ENCODE measurements at regions not wholly inside any gene's neighbourhood (a gene's known extent, or its start where the extent isn't known, plus 50 kb on each side); places are given as distances from the start of the nearest gene placed in this dataset.

- TF ChIP-seq CTCF (IDR thresholded peaks at IDR 0.05), result no peak
- H3K36me3 ChIP-seq (ENCODE audit: control insufficient read depth, insufficient read depth, low read length), result no peaks in the 10 kb centered on the region
- no peak for DNase-seq
- Mint-ChIP-seq H3K36me3 (no peaks in the 10 kb centered on the region), H3K27me3 (ENCODE audit: low read depth in 2 of 2) (no peaks in the 10 kb centered on the region), H3K4me3 (no peak overlapping the region), H3K4me1 (no peaks in the 10 kb centered on the region), H3K27ac (no peak overlapping the region), H3K9me3 (no peaks in the 10 kb centered on the region)
- no peaks in the 10 kb centered on the region for H3K27me3 ChIP-seq (ENCODE audit: control insufficient read depth, insufficient read depth, low read length)
- ATAC-seq, result no peak
- no peaks in the 10 kb centered on the region for H3K9me3 ChIP-seq (ENCODE audit: control insufficient read depth, insufficient read depth, low read length)
- intact Hi-C loops (cut with micrococcal nuclease), result no loop called here
- H3K27ac ChIP-seq (ENCODE audit: low read length), result no peak overlapping the region
- WGBS (ENCODE audit: insufficient coverage), result 92% methylated on average over 37 of the region's 41 CpGs
- H3K4me3 ChIP-seq (ENCODE audit: low read length), result no peak overlapping the region
- H3K4me1 ChIP-seq (ENCODE audit: control insufficient read depth, insufficient read depth, low read length), result no peaks in the 10 kb centered on the region
Measured at GRCh38 chr17:83012868-83013778, 66.3 kb upstream of the METRNL start.

- no peak for TF ChIP-seq CTCF (IDR thresholded peaks at IDR 0.05)
Measured at GRCh38 chr17:83013779-83014117, 65.7 kb upstream of the METRNL start.

GRCh38 chr17:83014297-83014696 lies 65.1 kb upstream of the METRNL start:
- ATAC-seq (no peak), DNase-seq (no peak)
- Histone ChIP-seq H3K27ac (ENCODE audit: low read length) (no peak overlapping the region), H3K27me3 (ENCODE audit: control insufficient read depth, insufficient read depth, low read length) (no peaks in the 10 kb centered on the region), H3K36me3 (ENCODE audit: control insufficient read depth, insufficient read depth, low read length) (no peaks in the 10 kb centered on the region), H3K4me1 (ENCODE audit: control insufficient read depth, insufficient read depth, low read length) (no peaks in the 10 kb centered on the region), H3K4me3 (ENCODE audit: low read length) (no peak overlapping the region), H3K9me3 (ENCODE audit: control insufficient read depth, insufficient read depth, low read length) (no peaks in the 10 kb centered on the region)
- H3K27ac Mint-ChIP-seq, result no peak overlapping the region
- H3K36me3 Mint-ChIP-seq, result no peaks in the 10 kb centered on the region
- no peak for TF ChIP-seq CTCF (IDR thresholded peaks at IDR 0.05)
- intact Hi-C loops (cut with micrococcal nuclease), result no loop called here
- no peaks in the 10 kb centered on the region for H3K27me3 Mint-ChIP-seq (ENCODE audit: low read depth in 2 of 2)
- H3K4me3 Mint-ChIP-seq, result no peak overlapping the region
- H3K4me1 Mint-ChIP-seq, result no peaks in the 10 kb centered on the region
- WGBS (ENCODE audit: insufficient coverage), result 96% methylated on average over 14 of the region's 14 CpGs
- no peaks in the 10 kb centered on the region for H3K9me3 Mint-ChIP-seq

More at GRCh38 chr17:83013779-83014117, 65.7 kb upstream of the METRNL start:
- H3K4me3 Mint-ChIP-seq, result no peak overlapping the region
- WGBS (ENCODE audit: insufficient coverage), result 82% methylated on average over 11 of the region's 11 CpGs
- ATAC-seq, result no peak
- H3K9me3 ChIP-seq (ENCODE audit: control insufficient read depth, insufficient read depth, low read length), result no peaks in the 10 kb centered on the region
- no peak for DNase-seq
- intact Hi-C loops (cut with micrococcal nuclease), result no loop called here
- no peak overlapping the region for H3K4me3 ChIP-seq (ENCODE audit: low read length)
- H3K27me3 ChIP-seq (ENCODE audit: control insufficient read depth, insufficient read depth, low read length), result no peaks in the 10 kb centered on the region
- H3K36me3 Mint-ChIP-seq, result no peaks in the 10 kb centered on the region
- no peaks in the 10 kb centered on the region for H3K4me1 ChIP-seq (ENCODE audit: control insufficient read depth, insufficient read depth, low read length)
- H3K36me3 ChIP-seq (ENCODE audit: control insufficient read depth, insufficient read depth, low read length), result no peaks in the 10 kb centered on the region
- no peak overlapping the region for H3K27ac Mint-ChIP-seq
- no peaks in the 10 kb centered on the region for H3K9me3 Mint-ChIP-seq
- H3K27ac ChIP-seq (ENCODE audit: low read length), result no peak overlapping the region
- H3K27me3 Mint-ChIP-seq (ENCODE audit: low read depth in 2 of 2), result no peaks in the 10 kb centered on the region
- H3K4me1 Mint-ChIP-seq, result no peaks in the 10 kb centered on the region
